Activated B cell treated with CpG ODN at 0.5 μM for 24 hours (primary cell): ENCODE measurements at regions not wholly inside any gene's neighbourhood (a gene's known extent, or its start where the extent isn't known, plus 50 kb on each side); places are given as distances from the start of the nearest gene placed in this dataset.

Source experiments
- ATAC-seq: fragments of 200-7000 bp; cut with Tn5 transposase; one replicate; pipeline ENCODE4 v1.10.0; 2021; ENCODE audit warnings: low read depth, mild to moderate bottlenecking, moderate library complexity
- CTCF ChIA-PET: fragments of 350-600 bp; sonication (Branson Sonifier 250); formaldehyde crosslinking; loops from one replicate; lab custom pipeline; 2021; ENCODE audit warnings: antibody characterized with exemption; lab: Charles Lee
- POLR2A ChIA-PET: fragments of 350-600 bp; sonication (Branson Sonifier 250); formaldehyde crosslinking; loops from one replicate; lab custom pipeline; 2021; ENCODE audit warnings: antibody characterized with exemption; lab: Charles Lee
- DNase-seq: peaks from one replicate; pipeline ENCODE4 v3.0.0; 2022
- H3K27ac Mint-ChIP-seq: one replicate; pipeline ENCODE4 v1.8.0; 2020; ENCODE audit warnings: mixed read lengths
- H3K27me3 Mint-ChIP-seq: one replicate; pipeline ENCODE4 v1.8.0; 2021; ENCODE audit warnings: mixed read lengths
- H3K36me3 Mint-ChIP-seq: one replicate; pipeline ENCODE4 v1.8.0; 2021; ENCODE audit warnings: low read depth, mixed read lengths
- H3K4me1 Mint-ChIP-seq: one replicate; pipeline ENCODE4 v1.8.0; 2021; ENCODE audit warnings: mixed read lengths
- H3K4me3 Mint-ChIP-seq: one replicate; pipeline ENCODE4 v1.8.0; 2020; ENCODE audit warnings: mild to moderate bottlenecking, mixed read lengths
- H3K9me3 Mint-ChIP-seq: one replicate; pipeline ENCODE4 v1.8.0; 2020; ENCODE audit warnings: mixed read lengths
- CTCF ChIP-seq: fragments of 200-600 bp; IDR thresholded peaks from one replicate; pipeline ENCODE4 v1.8.0; 2022; ENCODE audit warnings: antibody characterized with exemption, mild to moderate bottlenecking
- intact Hi-C: fragments of 100-400 bp; cut with micrococcal nuclease; formaldehyde crosslinking; loops from one replicate; pipeline ENCODE4 v1.15.1; 2024

- intact Hi-C loops, result no loop called here
- Mint-ChIP-seq H3K27ac (no peak overlapping the region), H3K4me1 (no peaks in the 10 kb centered on the region), H3K4me3 (no peak overlapping the region), H3K9me3 (no peaks in the 10 kb centered on the region), H3K27me3 (no peaks in the 10 kb centered on the region), H3K36me3 (no peaks in the 10 kb centered on the region)
- ATAC-seq, result no peak
- ChIA-PET CTCF (no interaction called here), POLR2A (no interaction called here)
- no peak for TF ChIP-seq CTCF
- DNase-seq, result no peak
Measured at GRCh38 chr7:33760834-33761233, 144.5 kb upstream of the BMPER start.

GRCh38 chr7:33761449-33762080 is 143.8 kb upstream of the BMPER start:
- ATAC-seq (no peak), DNase-seq (no peak)
- H3K4me3 Mint-ChIP-seq, result no peak overlapping the region
- H3K4me1 Mint-ChIP-seq, result no peaks in the 10 kb centered on the region
- intact Hi-C loops, result no loop called here
- H3K27ac Mint-ChIP-seq, result no peak overlapping the region
- CTCF ChIA-PET, result no interaction called here
- no peaks in the 10 kb centered on the region for H3K27me3 Mint-ChIP-seq
- POLR2A ChIA-PET, result no interaction called here
- TF ChIP-seq CTCF, result no peak
- H3K36me3 Mint-ChIP-seq, result no peaks in the 10 kb centered on the region
- H3K9me3 Mint-ChIP-seq, result no peaks in the 10 kb centered on the region

- ChIA-PET CTCF (no interaction called here), POLR2A (no interaction called here)
- Mint-ChIP-seq H3K27me3 (no peaks in the 10 kb centered on the region), H3K9me3 (no peaks in the 10 kb centered on the region), H3K4me3 (no peak overlapping the region), H3K4me1 (no peaks in the 10 kb centered on the region), H3K27ac (no peak overlapping the region), H3K36me3 (no peaks in the 10 kb centered on the region)
- no peak for TF ChIP-seq CTCF
- ATAC-seq (no peak), DNase-seq (no peak)
- intact Hi-C loops, result no loop called here
Measured at GRCh38 chr7:33762151-33762910, 143.0 kb upstream of the BMPER start.

- Mint-ChIP-seq H3K27ac (no peak overlapping the region), H3K4me1 (no peaks in the 10 kb centered on the region), H3K27me3 (no peaks in the 10 kb centered on the region), H3K9me3 (no peaks in the 10 kb centered on the region), H3K36me3 (no peaks in the 10 kb centered on the region), H3K4me3 (no peak overlapping the region)
- DNase-seq (no peak), ATAC-seq (no peak)
- intact Hi-C loops, result no loop called here
- TF ChIP-seq CTCF, result no peak
- POLR2A ChIA-PET, result no interaction called here
- CTCF ChIA-PET, result no interaction called here
Measured at GRCh38 chr7:33762911-33763306, 142.4 kb upstream of the BMPER start.

GRCh38 chr7:33764752-33765451 is 140.4 kb upstream of the BMPER start:
- POLR2A ChIA-PET, result interaction anchor here (0.7 kb wide), 1 partner anchor 12 kb away, joined by 3 read pairs; no protein-coding TSS in a partner anchor
- CTCF ChIA-PET, result interaction anchor here (0.6 kb wide), 1 partner anchor 522 kb away, joined by 5 read pairs; no protein-coding TSS in a partner anchor
- Mint-ChIP-seq H3K4me3 (no peak overlapping the region), H3K4me1 (no peaks in the 10 kb centered on the region), H3K27me3 (no peaks in the 10 kb centered on the region), H3K36me3 (no peaks in the 10 kb centered on the region), H3K9me3 (no peaks in the 10 kb centered on the region), H3K27ac (no peak overlapping the region)
- ATAC-seq (no peak), DNase-seq (no peak)
- no peak for TF ChIP-seq CTCF
- intact Hi-C loops, result no loop called here
